Inflammatory macrophage (primary cell): ENCODE measurements at regions not wholly inside any gene's neighbourhood (a gene's known extent, or its start where the extent isn't known, plus 50 kb on each side); places are given as distances from the start of the nearest gene placed in this dataset.
"Not testable (repeated sequence)": the region's sequence is repeated elsewhere in the genome, so short reads cannot be mapped to it uniquely, and the experiment has no call there.

Experiments used
- DNase-seq, 2 donors: peaks; one replicate each; pipeline ENCODE4 v3.0.0-alpha.2; 2020 to 2022

DNA sequence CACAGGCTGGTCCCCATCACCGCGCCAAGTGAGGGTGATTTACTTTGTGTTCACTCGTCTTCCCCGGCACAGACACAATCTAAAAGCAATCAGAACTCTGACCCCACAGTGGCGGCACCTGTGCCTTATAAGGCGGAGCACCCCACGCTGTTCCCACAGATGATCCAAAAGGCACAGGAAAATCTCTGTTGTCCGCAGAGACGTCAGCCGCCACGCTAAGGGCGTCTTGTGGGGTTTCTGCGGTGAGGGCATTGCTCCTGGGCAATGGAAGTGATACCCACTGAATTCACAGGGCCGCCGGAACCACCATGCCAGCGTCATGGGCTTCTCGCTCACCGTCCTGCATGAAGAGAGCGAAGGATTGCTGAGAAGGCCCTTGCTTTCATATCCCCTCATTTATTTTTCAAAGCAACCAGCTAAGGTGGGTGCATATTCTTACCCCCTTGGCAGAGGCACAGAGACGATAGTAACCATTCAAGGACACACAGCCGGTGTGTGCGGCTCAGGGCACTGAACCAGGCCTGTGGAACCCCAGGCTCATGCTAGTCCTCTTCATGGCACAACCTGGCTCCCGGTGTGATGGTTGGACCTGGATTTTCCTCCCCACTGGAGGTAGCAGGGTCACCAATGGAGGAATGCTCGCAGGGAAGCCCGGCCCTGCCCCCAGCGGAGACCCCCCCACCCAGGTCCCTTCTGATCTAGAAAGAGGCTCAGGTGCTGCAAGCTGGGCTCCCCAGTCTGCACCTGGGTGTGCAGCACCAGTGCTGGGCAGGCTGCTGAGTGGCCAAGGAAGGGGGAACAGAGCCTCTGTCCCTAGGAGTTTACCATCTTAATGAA is 279.0 kb downstream of the TCERG1L start:
- no peak for DNase-seq

DNA sequence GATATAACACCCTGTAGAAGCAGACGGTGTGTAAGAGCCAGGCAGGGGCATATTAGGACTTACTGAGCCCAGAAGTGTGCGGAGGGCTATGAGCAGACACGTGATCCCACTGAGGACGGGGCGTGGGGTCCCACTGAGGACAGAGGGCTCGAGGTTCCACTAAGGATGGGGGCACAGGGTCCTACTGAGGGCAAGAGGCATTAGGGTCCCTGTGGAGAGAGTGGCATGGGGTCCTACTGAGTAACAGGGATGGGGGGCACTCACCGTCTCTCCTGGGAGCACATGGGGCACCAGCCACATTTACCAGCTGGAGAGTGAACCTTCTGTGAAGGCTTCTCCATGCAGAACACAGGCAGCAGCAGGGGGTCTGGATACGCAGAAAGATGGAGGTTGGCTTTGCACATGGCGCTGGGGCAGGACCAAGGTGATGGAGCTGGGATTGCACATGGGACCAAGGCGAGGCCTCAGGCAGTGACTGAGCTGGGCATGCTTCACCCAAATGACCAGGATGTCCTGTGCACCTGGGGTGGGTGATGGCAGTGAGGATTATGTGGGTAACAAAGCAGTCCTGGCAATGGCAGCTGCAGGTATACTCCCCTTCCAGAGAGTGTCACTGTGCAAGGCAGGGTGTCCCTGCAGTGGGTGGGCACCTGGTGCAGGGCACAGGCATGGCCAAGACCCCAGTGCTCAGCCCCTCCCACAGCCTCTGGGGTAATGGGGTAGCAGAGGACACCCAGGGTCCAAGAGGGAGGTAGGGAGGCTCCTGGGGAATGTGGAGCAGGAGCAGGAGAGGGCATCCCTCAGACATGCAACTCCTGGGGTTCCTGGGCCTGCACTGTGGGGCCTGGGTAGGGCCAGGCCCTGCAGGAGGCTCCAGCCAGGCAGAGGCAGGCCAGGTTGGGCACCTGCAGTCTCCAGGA is 278.1 kb downstream of the TCERG1L start:
- no peak for DNase-seq

GRCh38 chr10:131034451-131034850 is 277.1 kb downstream of the TCERG1L start:
- DNase-seq, result no peak

DNA sequence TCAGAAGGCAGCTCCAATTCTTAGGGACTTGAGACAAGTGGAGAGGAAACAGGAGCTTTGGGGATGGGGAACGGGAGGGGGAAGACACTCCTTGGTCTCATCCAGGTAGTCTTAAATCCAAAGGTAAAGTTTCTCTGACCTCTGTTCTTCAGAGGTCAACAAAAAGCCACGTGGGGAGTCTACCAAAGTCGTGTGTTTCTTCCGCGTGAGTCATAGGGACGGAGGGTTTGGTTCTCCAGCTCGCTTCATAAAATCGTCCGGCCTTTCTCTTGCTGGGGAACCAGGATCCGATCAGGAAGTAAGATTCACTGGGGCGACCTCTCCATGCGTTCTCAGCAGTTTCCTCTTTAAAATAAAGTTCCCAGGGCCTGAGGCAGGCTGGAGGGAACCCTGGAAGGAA is 275.7 kb downstream of the TCERG1L start:
- no peak for DNase-seq

GRCh38 chr10:131038056-131038455 is 273.5 kb downstream of the TCERG1L start:
- no peak for DNase-seq

- no peak for DNase-seq
These were observed 270.5 kb downstream of the TCERG1L start for GRCh38 chr10:131041031-131041430.

DNA sequence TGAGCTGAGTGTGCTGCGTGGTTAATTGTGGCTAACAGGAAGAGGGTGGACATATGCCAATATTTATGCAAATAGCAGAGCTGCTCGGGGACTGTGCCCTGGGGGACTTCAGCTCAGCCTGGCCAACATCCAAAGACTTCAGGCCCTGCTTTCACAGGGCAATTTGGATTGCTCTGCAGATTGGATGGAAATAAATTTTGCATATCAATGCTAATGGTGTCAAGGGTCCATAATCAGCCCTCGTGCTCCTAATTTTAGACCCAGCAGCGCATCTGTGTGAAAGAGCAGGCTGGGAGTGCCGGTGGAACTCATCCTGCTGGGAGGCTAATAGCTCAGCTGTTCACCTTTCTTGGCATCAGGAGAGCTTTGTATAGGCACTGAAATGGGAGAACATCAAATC is 270.1 kb downstream of the TCERG1L start:
- no peak for DNase-seq

DNA sequence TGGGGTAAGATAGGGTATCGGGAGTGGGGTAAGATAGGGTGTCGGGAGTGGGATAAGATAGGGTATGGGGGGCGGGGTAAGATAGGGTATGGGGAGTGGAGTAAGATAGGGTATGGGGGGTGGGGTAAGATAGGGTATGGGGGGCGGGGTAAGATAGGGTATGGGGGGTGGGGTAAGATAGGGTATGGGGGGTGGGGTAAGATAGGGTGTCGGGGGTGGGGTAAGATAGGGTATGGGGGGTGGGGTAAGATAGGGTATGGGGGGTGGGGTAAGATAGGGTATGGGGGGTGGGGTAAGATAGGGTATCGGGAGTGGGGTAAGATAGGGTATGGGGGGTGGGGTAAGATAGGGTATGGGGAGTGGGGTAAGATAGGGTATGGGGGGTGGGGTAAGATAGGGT is 269.5 kb downstream of the TCERG1L start:
- DNase-seq, result not testable (repeated sequence)
